ENCODE measurements at regions not wholly inside any gene's neighbourhood (a gene's known extent, or its start where the extent isn't known, plus 50 kb on each side); places are given as distances from the start of the nearest gene placed in this dataset.

DNA sequence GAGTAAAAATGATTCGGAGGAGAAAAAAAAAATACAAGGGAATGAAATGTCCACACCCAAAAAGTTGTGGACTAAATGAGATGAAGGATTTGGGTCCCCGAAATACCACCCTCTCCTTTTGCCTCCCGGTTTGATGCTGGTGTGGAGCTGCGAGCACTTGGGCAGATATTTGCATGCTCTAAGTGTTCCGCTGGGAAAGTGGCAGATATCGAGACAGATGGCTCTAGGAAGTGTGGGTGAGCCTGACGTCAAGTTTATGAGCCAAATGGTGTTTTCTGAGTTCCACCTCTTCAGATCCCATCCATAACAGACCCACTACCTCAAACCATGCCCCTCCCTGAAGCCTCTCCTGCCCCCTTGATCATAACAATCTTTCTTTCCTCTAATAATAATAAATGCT is 228.6 kb downstream of the QDPR start:
- TF ChIP-seq, protein P1, sequence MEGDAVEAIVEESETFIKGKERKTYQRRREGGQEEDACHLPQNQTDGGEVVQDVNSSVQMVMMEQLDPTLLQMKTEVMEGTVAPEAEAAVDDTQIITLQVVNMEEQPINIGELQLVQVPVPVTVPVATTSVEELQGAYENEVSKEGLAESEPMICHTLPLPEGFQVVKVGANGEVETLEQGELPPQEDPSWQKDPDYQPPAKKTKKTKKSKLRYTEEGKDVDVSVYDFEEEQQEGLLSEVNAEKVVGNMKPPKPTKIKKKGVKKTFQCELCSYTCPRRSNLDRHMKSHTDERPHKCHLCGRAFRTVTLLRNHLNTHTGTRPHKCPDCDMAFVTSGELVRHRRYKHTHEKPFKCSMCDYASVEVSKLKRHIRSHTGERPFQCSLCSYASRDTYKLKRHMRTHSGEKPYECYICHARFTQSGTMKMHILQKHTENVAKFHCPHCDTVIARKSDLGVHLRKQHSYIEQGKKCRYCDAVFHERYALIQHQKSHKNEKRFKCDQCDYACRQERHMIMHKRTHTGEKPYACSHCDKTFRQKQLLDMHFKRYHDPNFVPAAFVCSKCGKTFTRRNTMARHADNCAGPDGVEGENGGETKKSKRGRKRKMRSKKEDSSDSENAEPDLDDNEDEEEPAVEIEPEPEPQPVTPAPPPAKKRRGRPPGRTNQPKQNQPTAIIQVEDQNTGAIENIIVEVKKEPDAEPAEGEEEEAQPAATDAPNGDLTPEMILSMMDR (IDR thresholded peaks at IDR 0.05; ENCODE audit: low read depth, low read length, missing control alignments): no peak
- no peak overlapping the region for H3K4me3 ChIP-seq (replicated peaks; ENCODE audit: low read depth, low read length)
- DNase-seq (ENCODE audit: extremely low read depth, low read depth): no peak

DNA sequence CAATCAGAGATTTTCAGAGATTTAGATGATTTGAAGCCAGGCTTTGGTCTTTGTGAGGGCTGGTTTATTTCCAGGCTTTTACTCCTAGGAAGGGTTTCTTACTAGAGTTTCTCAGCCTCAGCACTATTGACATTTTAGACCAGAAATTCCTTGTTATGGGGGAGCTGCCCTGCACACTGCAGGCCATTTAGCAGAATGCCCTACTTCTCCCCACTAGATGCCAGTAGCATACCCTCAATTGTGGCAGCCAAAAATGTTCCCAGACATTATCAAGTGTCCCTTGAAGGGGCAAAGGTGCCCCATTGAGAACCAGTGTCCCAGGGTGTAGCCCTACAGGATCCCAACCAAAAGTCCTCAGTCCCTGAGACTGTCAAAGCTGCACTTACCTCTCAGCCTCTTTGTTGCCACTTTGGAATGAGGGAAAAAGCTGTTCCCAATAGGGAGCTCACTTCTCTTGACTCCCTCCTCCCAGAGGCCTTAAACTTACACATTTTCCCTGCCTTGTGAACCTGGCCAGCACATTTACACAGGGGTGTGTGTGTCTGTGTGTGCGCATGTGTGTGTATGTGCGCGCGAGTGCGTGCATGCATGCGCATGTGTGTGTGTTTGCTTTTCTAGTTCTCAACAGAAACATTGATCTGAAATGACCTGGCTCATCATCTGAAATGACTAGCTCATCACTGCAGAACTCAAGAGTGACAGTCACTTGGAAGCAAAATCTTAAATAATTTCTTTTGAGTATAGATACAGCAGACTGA is 231.4 kb downstream of the QDPR start:
- no peak for DNase-seq (ENCODE audit: extremely low read depth, low read depth)
- TF ChIP-seq, protein P1 (IDR thresholded peaks at IDR 0.05; ENCODE audit: low read depth, low read length, missing control alignments): no peak
- no peak overlapping the region for H3K4me3 ChIP-seq (replicated peaks; ENCODE audit: low read depth, low read length)

DNA sequence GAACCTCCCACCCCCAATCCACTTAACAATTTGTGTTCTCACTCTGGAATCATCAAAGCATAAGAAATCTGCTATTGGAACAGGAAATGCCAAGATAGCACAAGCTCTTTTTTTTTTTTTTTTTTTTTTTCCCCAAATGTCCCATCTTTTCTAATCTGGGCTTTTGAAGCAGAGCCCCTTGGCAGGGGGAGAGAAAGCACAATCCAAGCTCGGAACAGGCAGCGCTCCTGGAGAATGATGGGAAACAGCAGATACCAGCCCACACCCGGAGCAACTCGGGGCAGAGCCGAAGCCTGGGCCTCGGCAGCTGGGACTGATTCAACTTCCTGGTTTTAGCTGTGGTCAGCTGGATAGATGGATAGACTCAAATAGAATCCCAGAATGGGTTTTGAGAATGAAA is 235.1 kb downstream of the QDPR start:
- TF ChIP-seq, protein P1 (IDR thresholded peaks at IDR 0.05; ENCODE audit: low read depth, low read length, missing control alignments): no peak
- no peak overlapping the region for H3K4me3 ChIP-seq (replicated peaks; ENCODE audit: low read depth, low read length)
- peak; percentile 17 for DNase-seq (ENCODE audit: extremely low read depth, low read depth)

DNA sequence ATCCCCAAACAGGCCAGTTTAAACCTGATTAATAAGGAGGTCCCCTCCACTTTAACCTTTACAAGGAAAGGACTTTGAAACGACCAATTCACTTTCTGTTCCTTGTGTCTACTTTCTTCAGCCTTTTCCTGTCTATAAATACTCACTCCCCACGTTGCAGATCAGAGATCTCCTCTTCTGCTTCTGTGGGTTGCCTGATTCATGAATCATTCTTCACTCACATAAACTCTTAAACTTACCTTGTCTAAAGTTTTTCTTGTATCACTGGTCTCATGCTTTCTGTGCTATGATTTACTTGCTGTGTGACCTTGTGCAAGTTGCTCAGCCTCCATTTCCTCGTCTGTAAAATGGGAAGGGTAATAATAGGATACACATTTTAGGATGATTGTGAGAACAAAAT is 236.1 kb downstream of the QDPR start:
- TF ChIP-seq, protein P1 (IDR thresholded peaks at IDR 0.05; ENCODE audit: low read depth, low read length, missing control alignments): no peak
- no peak overlapping the region for H3K4me3 ChIP-seq (replicated peaks; ENCODE audit: low read depth, low read length)
- DNase-seq (ENCODE audit: extremely low read depth, low read depth): no peak

DNA sequence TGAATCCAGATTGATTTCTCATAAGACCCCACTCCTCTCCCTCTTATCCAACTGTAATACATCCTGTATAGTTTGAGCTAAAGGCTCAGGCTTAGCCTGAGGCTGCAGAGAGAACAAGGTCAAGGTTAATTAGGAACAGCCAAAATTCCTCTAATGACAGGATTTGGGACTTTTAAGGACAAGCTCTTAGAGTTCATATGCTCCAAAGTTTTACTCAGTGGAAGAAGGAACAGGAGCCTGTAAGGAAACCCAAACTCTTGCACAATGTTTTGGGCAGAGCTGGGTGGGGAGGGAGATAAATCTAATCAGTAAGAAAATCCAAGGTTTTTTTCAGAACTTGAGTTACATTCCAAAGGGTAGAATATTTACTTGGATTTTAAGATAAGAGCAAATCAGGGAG is 238.8 kb downstream of the QDPR start:
- no peak overlapping the region for H3K4me3 ChIP-seq (replicated peaks; ENCODE audit: low read depth, low read length)
- peak; percentile 10 for DNase-seq (ENCODE audit: extremely low read depth, low read depth)
- TF ChIP-seq, protein P1 (IDR thresholded peaks at IDR 0.05; ENCODE audit: low read depth, low read length, missing control alignments): no peak

DNA sequence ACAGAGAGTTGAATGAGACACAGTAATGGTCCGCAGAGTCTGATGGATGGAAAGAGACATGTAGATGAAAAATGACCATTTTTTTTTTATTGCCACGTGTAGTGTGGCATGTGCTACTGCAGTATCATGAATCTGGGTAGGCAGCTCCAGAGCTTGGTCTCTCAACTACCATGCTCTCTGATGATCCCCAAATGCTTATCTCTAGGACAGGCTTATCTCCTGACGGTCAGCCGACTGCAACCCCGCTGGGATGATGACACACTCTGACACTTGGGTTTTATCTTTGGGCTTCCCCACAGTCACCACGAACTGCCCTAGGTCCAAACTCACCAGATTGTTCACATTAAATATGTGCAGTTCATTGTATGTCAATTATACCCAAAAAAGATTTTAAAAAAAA is 239.7 kb downstream of the QDPR start:
- TF ChIP-seq, protein P1 (IDR thresholded peaks at IDR 0.05; ENCODE audit: low read depth, low read length, missing control alignments): no peak
- H3K4me3 ChIP-seq (replicated peaks; ENCODE audit: low read depth, low read length): no peak overlapping the region
- no peak for DNase-seq (ENCODE audit: extremely low read depth, low read depth)

DNA sequence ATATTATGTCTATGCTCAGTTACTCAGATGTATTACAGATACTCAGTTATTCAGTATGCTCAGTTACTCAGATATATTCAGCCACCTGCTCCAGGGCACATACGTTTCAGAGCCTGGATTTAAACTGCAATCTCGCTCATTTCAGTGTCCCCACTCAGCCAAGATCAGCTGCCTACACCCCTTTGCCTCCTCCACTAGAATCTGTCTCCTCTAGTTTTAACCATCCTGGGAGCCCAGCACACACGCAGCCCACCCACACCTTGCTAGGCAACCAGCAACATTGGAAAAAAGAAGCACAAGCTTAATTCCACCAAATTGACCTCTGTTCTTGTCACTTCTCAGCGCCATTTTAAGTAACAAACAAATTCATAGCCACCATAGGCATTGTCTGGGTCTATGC is 246.2 kb downstream of the QDPR start:
- H3K4me3 ChIP-seq (replicated peaks; ENCODE audit: low read depth, low read length): no peak overlapping the region
- TF ChIP-seq, protein P1 (IDR thresholded peaks at IDR 0.05; ENCODE audit: low read depth, low read length, missing control alignments): no peak
- DNase-seq (ENCODE audit: extremely low read depth, low read depth): no peak

All from HFF-Myc (cell line).